ENCODE measurements at regions not wholly inside any gene's neighbourhood (a gene's known extent, or its start where the extent isn't known, plus 50 kb on each side); places are given as distances from the start of the nearest gene placed in this dataset.
A peak's percentile ranks its signal among the peaks of the same experiment; 100 is the strongest.

GRCh38 chr9:118222375-118222774 is 518.2 kb downstream of the TLR4 start:
- TF ChIP-seq SUZ12 (IDR thresholded peaks at IDR 0.05; ENCODE audit: extremely low read depth, insufficient read depth, insufficient read length) (no peak), YY1 (IDR thresholded peaks at IDR 0.05; ENCODE audit: insufficient read depth, insufficient read length) (peak; percentile 15)
